ENCODE measurements at regions not wholly inside any gene's neighbourhood (a gene's known extent, or its start where the extent isn't known, plus 50 kb on each side); places are given as distances from the start of the nearest gene placed in this dataset.
"Not testable (repeated sequence)": the region's sequence is repeated elsewhere in the genome, so short reads cannot be mapped to it uniquely, and the experiment has no call there.

DNA sequence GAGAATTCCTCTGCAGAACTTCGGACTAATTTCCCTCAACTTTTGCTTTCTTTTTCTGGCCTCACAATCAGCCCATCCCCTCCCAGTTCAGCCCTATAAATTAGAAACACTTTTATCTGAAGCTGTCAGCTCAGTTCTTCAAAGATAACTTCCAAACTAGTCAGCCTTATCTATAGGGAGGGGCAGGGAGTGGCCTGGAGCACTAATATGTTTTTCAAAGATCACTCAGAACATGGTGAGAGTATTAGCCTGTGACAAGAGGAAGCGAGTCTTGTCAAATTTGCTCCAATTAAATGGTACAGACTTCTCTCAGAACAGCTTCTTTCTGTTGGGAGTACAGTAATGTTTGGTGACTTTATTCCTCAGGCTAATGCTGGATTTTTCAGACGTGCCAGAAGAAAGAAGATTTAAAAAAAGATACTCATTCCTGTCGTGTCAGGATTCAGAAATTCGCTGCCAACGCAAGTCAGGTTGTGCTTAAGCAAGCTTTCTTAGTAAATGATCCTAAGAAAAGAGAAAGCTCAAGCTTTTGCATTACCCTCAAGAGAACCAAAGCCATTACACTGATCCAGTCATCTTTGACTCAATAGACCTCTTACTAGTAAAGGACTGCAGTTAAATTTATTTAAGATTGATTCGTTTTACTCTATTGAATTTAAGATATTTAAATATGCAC, 1033.6 kb downstream of the SLITRK5 start:
- Histone ChIP-seq H3K27me3 (ENCODE audit: control insufficient read depth, insufficient read depth, low read length) (no peaks in the 10 kb centered on the region), H3K9me3 (ENCODE audit: control insufficient read depth, low read length) (no peaks in the 10 kb centered on the region), H3K27ac (no peak overlapping the region), H2AFZ (no peak overlapping the region), H3K4me1 (no peaks in the 10 kb centered on the region), H3K36me3 (ENCODE audit: control insufficient read depth, insufficient read depth, low read length) (no peaks in the 10 kb centered on the region), H3K4me2 (ENCODE audit: low read length) (no peak overlapping the region), H3K4me3 (ENCODE audit: low read depth, low read length) (no peak overlapping the region), H3K79me2 (no peaks in the 10 kb centered on the region), H3K9ac (no peak overlapping the region)
- TF ChIP-seq, protein P1, sequence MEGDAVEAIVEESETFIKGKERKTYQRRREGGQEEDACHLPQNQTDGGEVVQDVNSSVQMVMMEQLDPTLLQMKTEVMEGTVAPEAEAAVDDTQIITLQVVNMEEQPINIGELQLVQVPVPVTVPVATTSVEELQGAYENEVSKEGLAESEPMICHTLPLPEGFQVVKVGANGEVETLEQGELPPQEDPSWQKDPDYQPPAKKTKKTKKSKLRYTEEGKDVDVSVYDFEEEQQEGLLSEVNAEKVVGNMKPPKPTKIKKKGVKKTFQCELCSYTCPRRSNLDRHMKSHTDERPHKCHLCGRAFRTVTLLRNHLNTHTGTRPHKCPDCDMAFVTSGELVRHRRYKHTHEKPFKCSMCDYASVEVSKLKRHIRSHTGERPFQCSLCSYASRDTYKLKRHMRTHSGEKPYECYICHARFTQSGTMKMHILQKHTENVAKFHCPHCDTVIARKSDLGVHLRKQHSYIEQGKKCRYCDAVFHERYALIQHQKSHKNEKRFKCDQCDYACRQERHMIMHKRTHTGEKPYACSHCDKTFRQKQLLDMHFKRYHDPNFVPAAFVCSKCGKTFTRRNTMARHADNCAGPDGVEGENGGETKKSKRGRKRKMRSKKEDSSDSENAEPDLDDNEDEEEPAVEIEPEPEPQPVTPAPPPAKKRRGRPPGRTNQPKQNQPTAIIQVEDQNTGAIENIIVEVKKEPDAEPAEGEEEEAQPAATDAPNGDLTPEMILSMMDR (IDR thresholded peaks at IDR 0.05): no peak

DNA sequence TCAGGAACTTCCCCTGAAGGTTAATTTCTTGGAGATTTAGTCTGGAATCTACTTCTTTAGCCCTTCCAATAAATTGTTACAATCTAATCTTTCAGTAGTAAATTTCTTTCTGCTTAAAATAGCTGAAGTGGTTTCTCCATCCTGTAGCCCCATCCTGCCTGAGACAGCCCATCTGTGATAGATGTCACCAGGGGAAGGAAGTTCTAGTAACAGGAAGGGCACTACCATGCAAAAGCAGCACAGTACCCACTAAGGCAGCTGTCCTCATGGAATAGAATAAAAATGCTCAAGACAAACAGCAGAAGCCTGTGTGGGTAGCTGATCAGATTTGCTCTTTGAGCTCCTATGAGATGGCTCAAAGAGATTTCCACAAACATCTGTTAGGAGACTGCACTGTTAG, 1036.5 kb downstream of the SLITRK5 start:
- no peak overlapping the region for H3K4me2 ChIP-seq (ENCODE audit: low read length)
- H3K79me2 ChIP-seq: no peaks in the 10 kb centered on the region
- H2AFZ ChIP-seq: no peak overlapping the region

DNA sequence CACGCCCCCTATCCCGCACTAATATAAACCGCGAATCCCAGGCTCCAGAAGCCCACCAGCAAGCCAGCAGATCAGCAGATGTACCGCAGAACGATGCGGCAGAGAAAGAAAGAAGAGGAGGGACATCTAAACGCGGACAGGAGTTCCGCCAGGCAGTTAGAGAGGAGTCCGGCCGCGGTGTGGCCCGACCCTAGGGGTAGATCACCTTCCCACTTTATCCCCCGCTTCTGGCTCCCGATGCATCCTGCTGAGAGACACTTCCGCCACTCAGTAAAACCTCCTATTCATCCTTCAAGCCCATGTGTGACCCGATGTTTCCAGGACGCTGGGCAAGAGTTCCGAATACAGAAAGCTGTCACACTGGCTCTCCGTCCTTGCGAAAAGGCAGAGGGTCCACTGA, 1046.8 kb downstream of the SLITRK5 start:
- TF ChIP-seq, protein P1 (IDR thresholded peaks at IDR 0.05): no peak
- no peak overlapping the region for H3K4me3 ChIP-seq (ENCODE audit: low read depth, low read length)
- H3K4me2 ChIP-seq (ENCODE audit: low read length): no peak overlapping the region
- no peak overlapping the region for H2AFZ ChIP-seq
- no peaks in the 10 kb centered on the region for H3K9me3 ChIP-seq (ENCODE audit: control insufficient read depth, low read length)
- no peaks in the 10 kb centered on the region for H3K79me2 ChIP-seq
- no peaks in the 10 kb centered on the region for H3K27me3 ChIP-seq (ENCODE audit: control insufficient read depth, insufficient read depth, low read length)
- no peaks in the 10 kb centered on the region for H3K4me1 ChIP-seq
- H3K9ac ChIP-seq: no peak overlapping the region
- H3K27ac ChIP-seq: no peak overlapping the region
- no peaks in the 10 kb centered on the region for H3K36me3 ChIP-seq (ENCODE audit: control insufficient read depth, insufficient read depth, low read length)

More for the DNA sequence above, 1036.5 kb downstream of the SLITRK5 start:
- TF ChIP-seq, protein P1 (IDR thresholded peaks at IDR 0.05): no peak
- Histone ChIP-seq H3K4me1 (no peaks in the 10 kb centered on the region), H3K9me3 (ENCODE audit: control insufficient read depth, low read length) (no peaks in the 10 kb centered on the region), H3K27ac (no peak overlapping the region), H3K36me3 (ENCODE audit: control insufficient read depth, insufficient read depth, low read length) (no peaks in the 10 kb centered on the region), H3K4me3 (ENCODE audit: low read depth, low read length) (no peak overlapping the region), H3K9ac (no peak overlapping the region), H3K27me3 (ENCODE audit: control insufficient read depth, insufficient read depth, low read length) (no peaks in the 10 kb centered on the region)

DNA sequence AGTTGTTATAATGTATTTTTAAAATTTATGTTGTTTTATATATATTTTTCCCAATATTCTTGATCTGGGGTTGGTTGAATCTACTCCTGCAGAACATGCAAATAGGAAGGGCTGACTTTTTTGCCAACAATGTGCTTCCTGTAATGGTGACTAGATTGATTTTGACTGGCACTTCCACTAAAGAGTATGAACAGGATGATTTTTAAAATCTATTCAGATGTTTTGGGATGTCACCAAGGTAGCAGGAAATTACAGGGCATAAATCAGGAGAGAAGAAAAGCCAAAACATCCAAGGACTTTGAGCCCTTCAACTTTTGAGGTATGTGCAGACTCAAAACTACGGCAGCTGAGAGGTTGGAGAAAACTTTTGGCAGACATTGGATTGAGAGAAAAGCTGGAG, 1047.6 kb downstream of the SLITRK5 start:
- Histone ChIP-seq H3K27me3 (ENCODE audit: control insufficient read depth, insufficient read depth, low read length) (no peaks in the 10 kb centered on the region), H3K27ac (no peak overlapping the region), H3K4me1 (no peaks in the 10 kb centered on the region), H3K79me2 (no peaks in the 10 kb centered on the region), H3K9ac (no peak overlapping the region), H3K4me2 (ENCODE audit: low read length) (no peak overlapping the region), H3K4me3 (ENCODE audit: low read depth, low read length) (no peak overlapping the region), H3K9me3 (ENCODE audit: control insufficient read depth, low read length) (no peaks in the 10 kb centered on the region), H2AFZ (no peak overlapping the region), H3K36me3 (ENCODE audit: control insufficient read depth, insufficient read depth, low read length) (no peaks in the 10 kb centered on the region)
- TF ChIP-seq, protein P1 (IDR thresholded peaks at IDR 0.05): no peak

DNA sequence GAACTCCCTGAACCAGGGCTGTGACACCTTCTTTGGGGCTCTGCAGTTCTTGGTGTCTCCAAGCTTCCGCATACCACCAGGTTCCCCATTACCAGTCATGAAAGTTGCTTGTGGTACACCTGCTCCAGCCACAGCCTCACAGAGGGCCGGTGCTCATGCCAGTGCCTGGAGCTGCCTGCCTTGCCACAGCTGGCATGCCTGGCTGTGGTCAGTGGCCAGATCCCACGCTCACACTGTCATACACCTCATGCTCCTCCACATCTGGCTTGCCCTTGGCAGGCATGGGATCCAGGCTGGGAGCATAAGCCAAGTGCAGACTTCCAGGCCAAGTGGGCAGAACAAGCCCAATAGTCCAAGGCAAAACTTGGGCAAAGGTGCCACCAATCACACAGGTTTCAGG, 1054.9 kb downstream of the SLITRK5 start:
- Histone ChIP-seq H3K4me1 (no peaks in the 10 kb centered on the region), H3K9me3 (ENCODE audit: control insufficient read depth, low read length) (no peaks in the 10 kb centered on the region), H3K4me2 (ENCODE audit: low read length) (no peak overlapping the region), H2AFZ (no peak overlapping the region), H3K9ac (no peak overlapping the region), H3K79me2 (no peaks in the 10 kb centered on the region), H3K27me3 (ENCODE audit: control insufficient read depth, insufficient read depth, low read length) (no peaks in the 10 kb centered on the region), H3K27ac (no peak overlapping the region), H3K36me3 (ENCODE audit: control insufficient read depth, insufficient read depth, low read length) (no peaks in the 10 kb centered on the region), H3K4me3 (ENCODE audit: low read depth, low read length) (no peak overlapping the region)
- TF ChIP-seq, protein P1 (IDR thresholded peaks at IDR 0.05): no peak

DNA sequence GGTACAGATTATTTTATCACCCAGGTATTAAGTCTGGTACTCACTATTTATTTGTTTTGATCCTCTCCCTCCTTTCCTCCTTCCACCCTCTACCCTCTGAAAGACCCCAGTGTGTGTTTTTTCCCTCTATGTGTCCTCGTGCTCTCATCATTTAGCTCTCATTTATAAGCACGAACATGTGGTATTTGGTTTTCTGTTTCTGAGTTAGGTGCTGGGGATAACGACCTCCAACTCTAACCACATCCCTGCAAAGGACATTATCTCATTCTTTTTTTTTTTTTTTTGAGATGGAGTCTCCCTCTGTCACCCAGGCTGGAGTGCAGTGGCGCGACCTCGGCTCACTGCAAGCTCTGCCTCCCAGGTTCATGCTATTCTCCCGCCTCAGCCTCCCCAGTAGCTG, 1056.1 kb downstream of the SLITRK5 start:
- H2AFZ ChIP-seq; H3K9me3 ChIP-seq (ENCODE audit: control insufficient read depth, low read length); H3K4me2 ChIP-seq (ENCODE audit: low read length); H3K4me3 ChIP-seq (ENCODE audit: low read depth, low read length); H3K36me3 ChIP-seq (ENCODE audit: control insufficient read depth, insufficient read depth, low read length); H3K27me3 ChIP-seq (ENCODE audit: control insufficient read depth, insufficient read depth, low read length); H3K9ac ChIP-seq; H3K79me2 ChIP-seq; H3K4me1 ChIP-seq; H3K27ac ChIP-seq: not testable (repeated sequence)

Data from parathyroid adenoma (tissue), 2 donors.